HG02852 (cell line): ENCODE measurements at regions not wholly inside any gene's neighbourhood (a gene's known extent, or its start where the extent isn't known, plus 50 kb on each side); places are given as distances from the start of the nearest gene placed in this dataset.
"Not testable (repeated sequence)": the region's sequence is repeated elsewhere in the genome, so short reads cannot be mapped to it uniquely, and the experiment has no call there.

ENCODE experiments used
- ATAC-seq: cut with Tn5 transposase; IDR thresholded peaks from one replicate; pipeline ENCODE4 v1.9.1; 2021; ENCODE audit warnings: mild to moderate bottlenecking, moderate library complexity; ENCODE audit not compliant: unreplicated experiment

GRCh38 chr6:165765256-165765655, 102.2 kb upstream of the PDE10A start:
- not testable (repeated sequence) for ATAC-seq

GRCh38 chr6:165762876-165763275, 99.8 kb upstream of the PDE10A start:
- ATAC-seq = no peak

DNA sequence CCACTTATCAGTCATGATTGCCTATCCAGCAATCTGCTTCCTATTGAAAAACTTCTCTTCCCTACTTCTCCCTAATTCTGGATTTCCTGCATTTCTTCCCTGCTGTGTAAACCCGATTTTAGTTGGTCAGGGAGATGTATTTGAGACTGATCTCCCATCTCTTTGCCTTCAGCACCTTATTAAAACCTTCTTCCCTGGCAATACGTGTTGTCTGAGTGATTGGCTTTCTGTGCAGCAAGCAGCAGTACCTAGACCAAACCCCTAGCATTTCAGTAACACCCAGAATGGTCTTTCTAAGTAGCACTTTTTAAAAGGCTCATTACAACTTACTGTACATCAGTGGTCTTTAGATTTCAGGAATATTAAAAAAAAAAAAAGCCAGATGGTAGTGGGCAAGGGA, 99.1 kb upstream of the PDE10A start:
- no peak for ATAC-seq

GRCh38 chr6:165760803-165761185, 97.8 kb upstream of the PDE10A start:
- ATAC-seq = no peak

GRCh38 chr6:165760126-165760802, 97.2 kb upstream of the PDE10A start:
- no peak for ATAC-seq

DNA sequence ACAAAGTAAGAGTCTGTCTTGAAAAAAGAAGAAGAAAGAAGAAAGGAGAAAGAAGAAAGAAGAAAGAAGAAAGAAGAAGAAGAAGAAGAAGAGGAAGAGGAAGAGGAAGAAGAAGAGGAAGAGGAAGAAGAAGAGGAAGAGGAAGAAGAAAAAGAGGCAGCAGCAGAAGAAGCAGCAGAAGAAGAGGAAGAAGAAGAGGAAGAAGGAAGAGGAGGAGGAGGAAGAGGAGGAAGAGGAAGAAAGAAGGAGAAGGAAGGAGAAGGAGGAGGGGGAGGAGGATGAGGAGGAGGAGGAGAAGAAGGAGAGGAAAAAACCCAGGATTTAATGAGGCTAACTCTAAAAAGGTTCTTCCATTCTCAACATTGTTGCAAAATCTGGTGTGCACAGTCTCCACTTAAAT, 95.4 kb upstream of the PDE10A start:
- no peak for ATAC-seq

DNA sequence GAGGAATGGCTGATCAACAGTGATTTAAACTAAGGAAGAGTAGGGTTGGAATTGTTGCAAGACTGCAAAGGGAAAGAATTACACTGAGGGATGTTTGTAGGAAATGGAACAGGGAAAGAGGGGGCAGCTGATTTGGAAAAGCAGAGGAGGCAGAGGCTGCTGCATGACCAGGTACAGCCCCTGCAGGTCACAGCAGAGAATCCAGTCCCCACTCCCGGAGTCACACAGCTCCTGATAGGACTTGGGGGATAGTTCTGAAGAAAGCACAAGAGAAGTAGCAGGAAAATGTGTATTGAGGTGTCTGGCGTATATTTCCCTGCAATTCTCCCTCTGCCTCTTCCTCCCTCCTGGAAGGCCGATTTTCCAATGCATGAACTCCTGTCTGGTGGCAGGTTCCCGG, 92.5 kb upstream of the PDE10A start:
- ATAC-seq = no peak

DNA sequence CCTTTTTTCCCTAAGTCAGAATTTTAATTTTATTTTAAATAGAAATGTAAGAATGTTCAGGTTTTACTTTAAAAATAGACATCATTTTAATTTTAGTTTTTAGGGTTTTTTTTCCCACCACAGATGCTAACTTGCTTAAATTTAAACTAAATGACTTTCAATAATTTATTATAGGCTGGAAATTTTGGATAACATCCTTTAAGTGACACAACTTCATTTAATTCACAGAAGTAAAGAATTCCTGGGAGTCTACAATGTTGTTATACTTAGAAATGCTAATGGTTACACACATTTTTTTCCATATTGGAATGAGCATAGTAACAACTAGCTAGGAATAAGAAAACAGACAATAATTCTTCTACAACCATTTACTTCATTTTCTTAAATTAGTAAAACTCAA, 90.5 kb upstream of the PDE10A start:
- ATAC-seq = no peak

DNA sequence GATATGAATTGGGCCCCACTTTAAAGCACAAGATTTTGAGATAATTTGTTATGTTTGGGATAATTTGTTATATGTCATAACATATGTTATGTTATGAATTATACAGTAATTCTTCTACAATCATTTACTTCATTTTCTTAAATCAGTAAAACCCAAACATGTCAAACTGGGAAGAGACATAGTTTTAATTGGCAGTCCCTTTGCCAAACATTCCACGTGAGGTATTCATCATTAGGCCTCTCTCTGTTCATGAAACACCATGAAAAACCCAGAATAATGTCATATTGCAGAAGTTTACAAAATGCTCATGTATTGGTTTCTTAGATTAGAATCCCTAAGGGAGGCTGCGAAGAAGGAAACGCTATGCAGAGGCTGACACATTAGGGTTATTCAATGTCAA, 89.4 kb upstream of the PDE10A start:
- ATAC-seq = no peak

GRCh38 chr6:165751486-165751885, 88.4 kb upstream of the PDE10A start:
- no peak for ATAC-seq

DNA sequence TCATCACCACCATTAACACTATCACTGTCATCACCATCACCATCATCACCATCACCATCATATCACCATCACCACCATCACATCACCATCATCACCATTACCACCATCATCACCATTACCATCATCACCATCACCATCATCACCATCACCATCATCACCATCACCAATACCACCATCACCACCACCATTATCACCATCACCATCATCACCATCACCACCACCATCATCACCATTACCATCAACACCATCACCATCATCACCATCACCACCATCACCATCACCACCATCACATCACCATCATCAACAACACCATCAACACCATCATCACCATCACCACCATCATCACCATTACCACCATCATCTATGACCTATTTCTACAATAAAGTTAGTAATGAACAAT, 86.1 kb upstream of the PDE10A start:
- ATAC-seq = no peak

DNA sequence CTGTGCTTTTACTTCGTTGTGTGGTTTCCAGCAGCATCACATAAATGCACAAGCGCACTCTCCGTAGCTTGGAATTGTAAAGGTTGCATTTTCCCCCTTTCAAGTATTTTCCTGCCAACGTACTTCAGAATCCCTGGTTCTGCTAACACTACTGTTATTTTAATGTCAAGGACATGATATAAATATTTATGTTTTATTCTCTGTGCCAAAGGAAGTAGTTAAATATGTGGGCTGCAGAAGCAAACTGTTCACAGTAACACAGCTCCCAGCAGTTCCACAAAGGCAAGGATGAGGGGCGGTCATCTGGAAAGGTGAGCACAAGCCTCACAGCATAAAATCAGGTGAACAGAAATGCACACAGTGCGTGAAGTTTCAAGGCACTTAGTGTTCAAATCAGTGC, 85.3 kb upstream of the PDE10A start:
- ATAC-seq = no peak

DNA sequence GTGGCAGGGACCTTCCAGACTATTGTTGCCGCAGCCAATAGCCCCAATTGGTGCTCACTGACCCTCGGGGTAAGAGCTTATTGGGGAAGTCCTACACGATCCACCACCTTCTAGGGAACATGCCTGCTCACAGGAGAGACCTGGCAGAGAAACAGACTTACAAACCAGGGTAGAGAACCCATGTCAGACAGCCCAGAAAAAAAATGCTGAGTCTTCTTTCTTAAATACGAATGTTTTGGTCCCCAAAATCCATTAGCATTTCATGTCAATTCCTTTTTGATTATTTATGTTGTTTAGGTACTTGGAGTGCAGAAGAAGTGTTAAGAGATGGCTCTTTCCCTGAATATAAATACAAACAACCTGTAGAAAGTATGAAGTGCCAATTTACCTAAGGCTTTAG, 84.9 kb upstream of the PDE10A start:
- ATAC-seq = no peak

- ATAC-seq = no peak
These were observed 83.3 kb upstream of the PDE10A start for GRCh38 chr6:165746331-165746730.

- no peak for ATAC-seq
These were observed 82.5 kb upstream of the PDE10A start for GRCh38 chr6:165745492-165745891.

GRCh38 chr6:165744555-165745228, 81.7 kb upstream of the PDE10A start:
- ATAC-seq = no peak

GRCh38 chr6:165743366-165743898, 80.4 kb upstream of the PDE10A start:
- no peak for ATAC-seq

DNA sequence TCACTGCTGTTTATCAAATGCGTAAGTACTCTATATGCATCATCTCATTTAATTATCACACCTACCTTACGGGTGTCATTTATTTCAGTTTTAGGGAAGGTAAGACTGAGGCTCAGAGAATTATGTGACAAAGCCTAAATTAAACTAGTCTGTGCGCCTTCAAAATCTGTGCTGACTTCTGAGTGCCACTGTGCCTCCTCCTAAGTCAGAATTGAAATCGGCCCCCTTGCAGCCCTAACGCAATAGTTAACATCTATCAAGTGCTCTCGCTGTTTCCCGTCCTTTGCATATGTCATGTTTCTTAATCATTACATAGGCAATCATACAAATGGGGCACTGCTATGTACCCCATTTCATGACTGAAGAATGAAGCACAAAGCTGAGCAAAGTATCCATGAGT, 79.0 kb upstream of the PDE10A start:
- no peak for ATAC-seq

DNA sequence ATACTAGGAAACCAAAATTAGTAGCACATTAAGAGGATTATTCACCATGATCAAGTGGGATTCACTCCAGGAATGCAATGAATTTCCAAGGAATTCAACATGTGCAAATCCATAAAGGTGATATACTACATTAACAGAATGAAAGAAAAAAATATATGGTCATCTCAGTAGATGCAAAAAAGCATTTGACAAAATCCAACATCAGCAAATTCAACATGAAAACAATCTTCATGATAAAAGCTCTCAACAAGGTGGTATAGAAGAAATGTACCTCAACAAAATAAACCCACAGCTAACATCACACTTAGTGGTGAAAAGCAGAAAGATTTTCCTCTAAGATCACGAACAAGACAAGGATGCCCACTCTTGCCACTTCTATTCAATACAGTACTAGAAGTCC, 74.4 kb upstream of the PDE10A start:
- ATAC-seq = no peak

- no peak for ATAC-seq
These were observed 72.0 kb upstream of the PDE10A start for GRCh38 chr6:165735065-165735464.

- no peak for ATAC-seq
These were observed 70.4 kb upstream of the PDE10A start for GRCh38 chr6:165733489-165733791.

GRCh38 chr6:165732696-165733488, 69.9 kb upstream of the PDE10A start:
- ATAC-seq = peak; percentile 66
